OCI-LY3 (cell line): ENCODE measurements at regions not wholly inside any gene's neighbourhood (a gene's known extent, or its start where the extent isn't known, plus 50 kb on each side); places are given as distances from the start of the nearest gene placed in this dataset.

Source experiments
- EZH2phosphoT487 ChIP-seq: fragments of 200-600 bp; shearing (Covaris generic); IDR thresholded peaks from 2 replicates; pipeline ENCODE4 v1.6.1; 2018; ENCODE audit warnings: antibody characterized with exemption, mixed run types, low read depth
- TF ChIP-seq, protein P1 (sequence below): fragments of 200-600, 300-600 bp; sonication (generic); IDR thresholded peaks from 2 replicates; pipeline ENCODE4 v1.5.1; 2014; ENCODE audit warnings: antibody characterized with exemption, low read length, low read depth

DNA sequence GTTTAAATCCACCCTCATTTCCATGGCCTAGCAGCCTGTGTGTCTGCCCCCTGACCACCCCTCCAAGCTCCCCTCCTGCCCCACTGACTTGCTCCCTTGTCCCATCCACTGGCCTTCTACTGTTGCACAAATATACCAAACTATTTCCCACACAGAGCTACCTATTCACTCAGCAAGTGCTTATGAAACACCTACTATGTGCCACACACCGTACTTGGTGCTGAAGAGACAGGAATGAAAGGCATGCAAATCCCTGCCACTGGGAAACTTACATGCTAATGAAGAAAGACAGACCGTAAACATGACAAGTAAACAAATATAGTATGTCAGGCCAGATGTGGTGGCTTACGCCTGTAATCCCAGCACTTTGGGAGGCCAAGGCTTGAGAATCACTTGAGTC is 49.9 kb upstream of the CAPZB start:
- TF ChIP-seq, protein P1, sequence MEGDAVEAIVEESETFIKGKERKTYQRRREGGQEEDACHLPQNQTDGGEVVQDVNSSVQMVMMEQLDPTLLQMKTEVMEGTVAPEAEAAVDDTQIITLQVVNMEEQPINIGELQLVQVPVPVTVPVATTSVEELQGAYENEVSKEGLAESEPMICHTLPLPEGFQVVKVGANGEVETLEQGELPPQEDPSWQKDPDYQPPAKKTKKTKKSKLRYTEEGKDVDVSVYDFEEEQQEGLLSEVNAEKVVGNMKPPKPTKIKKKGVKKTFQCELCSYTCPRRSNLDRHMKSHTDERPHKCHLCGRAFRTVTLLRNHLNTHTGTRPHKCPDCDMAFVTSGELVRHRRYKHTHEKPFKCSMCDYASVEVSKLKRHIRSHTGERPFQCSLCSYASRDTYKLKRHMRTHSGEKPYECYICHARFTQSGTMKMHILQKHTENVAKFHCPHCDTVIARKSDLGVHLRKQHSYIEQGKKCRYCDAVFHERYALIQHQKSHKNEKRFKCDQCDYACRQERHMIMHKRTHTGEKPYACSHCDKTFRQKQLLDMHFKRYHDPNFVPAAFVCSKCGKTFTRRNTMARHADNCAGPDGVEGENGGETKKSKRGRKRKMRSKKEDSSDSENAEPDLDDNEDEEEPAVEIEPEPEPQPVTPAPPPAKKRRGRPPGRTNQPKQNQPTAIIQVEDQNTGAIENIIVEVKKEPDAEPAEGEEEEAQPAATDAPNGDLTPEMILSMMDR = no peak
- no peak for TF ChIP-seq EZH2phosphoT487
